Embryonic facial prominence (tissue), 1 donor: ENCODE measurements at regions not wholly inside any gene's neighbourhood (a gene's known extent, or its start where the extent isn't known, plus 50 kb on each side); places are given as distances from the start of the nearest gene placed in this dataset.

Source experiments
- DNase-seq: peaks from one replicate; pipeline ENCODE4 v3.0.0-alpha.2; 2016; ENCODE audit errors: extremely low spot score

GRCh38 chr13:74409551-74409950 lies 275.3 kb upstream of the KLF12 start:
- DNase-seq = no peak

- no peak for DNase-seq
These were observed 272.2 kb upstream of the KLF12 start for GRCh38 chr13:74406420-74406819.

GRCh38 chr13:74398599-74398998 lies 264.4 kb upstream of the KLF12 start:
- no peak for DNase-seq

GRCh38 chr13:74389056-74389455 lies 254.9 kb upstream of the KLF12 start:
- no peak for DNase-seq

- no peak for DNase-seq
These were observed 254.4 kb upstream of the KLF12 start for GRCh38 chr13:74388626-74389025.

- no peak for DNase-seq
These were observed 238.3 kb upstream of the KLF12 start for GRCh38 chr13:74372511-74372910.

- no peak for DNase-seq
These were observed 233.0 kb upstream of the KLF12 start for GRCh38 chr13:74367193-74367592.

- DNase-seq = no peak
These were observed 227.1 kb upstream of the KLF12 start for GRCh38 chr13:74361274-74361673.

- no peak for DNase-seq
These were observed 212.8 kb upstream of the KLF12 start for GRCh38 chr13:74346960-74347359.

- DNase-seq = no peak
These were observed 204.1 kb upstream of the KLF12 start for GRCh38 chr13:74338341-74338740.

- DNase-seq = no peak
These were observed 202.3 kb upstream of the KLF12 start for GRCh38 chr13:74336546-74336945.

- no peak for DNase-seq
These were observed 201.2 kb upstream of the KLF12 start for GRCh38 chr13:74335370-74335769.

- DNase-seq = no peak
These were observed 195.8 kb upstream of the KLF12 start for GRCh38 chr13:74329962-74330361.

- peak; percentile 15 for DNase-seq
These were observed 190.9 kb upstream of the KLF12 start for GRCh38 chr13:74325106-74325505.

- DNase-seq = no peak
These were observed 190.1 kb upstream of the KLF12 start for GRCh38 chr13:74324338-74324737.

GRCh38 chr13:74322562-74322961 lies 188.4 kb upstream of the KLF12 start:
- no peak for DNase-seq

GRCh38 chr13:74320282-74320681 lies 186.1 kb upstream of the KLF12 start:
- no peak for DNase-seq

GRCh38 chr13:74316547-74316946 lies 182.3 kb upstream of the KLF12 start:
- no peak for DNase-seq

GRCh38 chr13:74306496-74306895 lies 172.3 kb upstream of the KLF12 start:
- peak; percentile 35 for DNase-seq

- no peak for DNase-seq
These were observed 171.7 kb upstream of the KLF12 start for GRCh38 chr13:74305876-74306275.

- no peak for DNase-seq
These were observed 167.2 kb upstream of the KLF12 start for GRCh38 chr13:74301258-74301935.

GRCh38 chr13:74300162-74300561 lies 166.0 kb upstream of the KLF12 start:
- no peak for DNase-seq

- DNase-seq = no peak
These were observed 165.5 kb upstream of the KLF12 start for GRCh38 chr13:74299721-74300120.

- no peak for DNase-seq
These were observed 164.7 kb upstream of the KLF12 start for GRCh38 chr13:74298923-74299322.
